H1 (cell line): ENCODE measurements at regions not wholly inside any gene's neighbourhood (a gene's known extent, or its start where the extent isn't known, plus 50 kb on each side); places are given as distances from the start of the nearest gene placed in this dataset.

Experiments
- FOSL1 ChIP-seq: IDR thresholded peaks from 2 replicates; pipeline ENCODE4 v1.6.1; 2011; ENCODE audit warnings: mild to moderate bottlenecking, low read depth, low read length, moderate library complexity; ENCODE audit not compliant: insufficient read depth
- NRF1 ChIP-seq: IDR thresholded peaks from 2 replicates; pipeline ENCODE4 v1.6.1; 2011; ENCODE audit warnings: mild to moderate bottlenecking, low read depth, low read length, improper control_type of control experiment

- TF ChIP-seq FOSL1 (no peak), NRF1 (no peak)
Measured at GRCh38 chr14:98752660-98753059, 519.3 kb downstream of the BCL11B start (continued).
